ENCODE measurements at regions not wholly inside any gene's neighbourhood (a gene's known extent, or its start where the extent isn't known, plus 50 kb on each side); places are given as distances from the start of the nearest gene placed in this dataset.

GRCh38 chr7:80318081-80318480 lies 183.4 kb downstream of the GNAI1 start:
- no peak for TF ChIP-seq NFE2L1 (CRISPR knock-in tag; IDR thresholded peaks at IDR 0.05)
- TF ChIP-seq CTCF (IDR thresholded peaks at IDR 0.05), result no peak
- TF ChIP-seq E2F4 (CRISPR knock-in tag; IDR thresholded peaks at IDR 0.05; ENCODE audit: borderline replicate concordance, low read depth), result no peak
- no peak for TF ChIP-seq CREB1 (CRISPR knock-in tag; IDR thresholded peaks at IDR 0.05)
- TF ChIP-seq MLX (CRISPR knock-in tag; IDR thresholded peaks at IDR 0.05), result no peak
- no peak for TF ChIP-seq NR2C2 (CRISPR knock-in tag; IDR thresholded peaks at IDR 0.05)

All from WTC11 (cell line).